Nephron (organoid): ENCODE measurements at regions not wholly inside any gene's neighbourhood (a gene's known extent, or its start where the extent isn't known, plus 50 kb on each side); places are given as distances from the start of the nearest gene placed in this dataset.

Experiments
- H3K27ac Mint-ChIP-seq, 3 experiments: 2 replicates each; pipeline ENCODE4 v1.8.0; 2020; ENCODE audit warnings: mixed read lengths in 3 of 3, mild to moderate bottlenecking in 2 of 3, moderate library complexity in 1 of 3
- H3K27me3 Mint-ChIP-seq: 2 replicates; pipeline ENCODE4 v1.8.0; 2021; ENCODE audit warnings: low read depth, mild to moderate bottlenecking, moderate library complexity, mixed read lengths
- H3K36me3 Mint-ChIP-seq: 2 replicates; pipeline ENCODE4 v1.8.0; 2020; ENCODE audit warnings: low read depth, mixed read lengths
- H3K4me1 Mint-ChIP-seq: 2 replicates; pipeline ENCODE4 v1.8.0; 2020; ENCODE audit warnings: mixed read lengths
- H3K4me3 Mint-ChIP-seq, 3 experiments: 2 replicates each; pipeline ENCODE4 v1.8.0; 2020; ENCODE audit warnings: mild to moderate bottlenecking in 3 of 3, mixed read lengths in 3 of 3, moderate library complexity in 2 of 3
- H3K9me3 Mint-ChIP-seq: 2 replicates; pipeline ENCODE4 v1.8.0; 2020; ENCODE audit warnings: mixed read lengths
- TF ChIP-seq, protein P1 (sequence below), 3 experiments: fragments of 200-600 bp; sonication (generic); IDR thresholded peaks; one replicate each; pipeline ENCODE4 v1.5.0; 2021; ENCODE audit warnings: antibody characterized with exemption in 3 of 3; ENCODE audit not compliant: unreplicated experiment in 3 of 3

DNA sequence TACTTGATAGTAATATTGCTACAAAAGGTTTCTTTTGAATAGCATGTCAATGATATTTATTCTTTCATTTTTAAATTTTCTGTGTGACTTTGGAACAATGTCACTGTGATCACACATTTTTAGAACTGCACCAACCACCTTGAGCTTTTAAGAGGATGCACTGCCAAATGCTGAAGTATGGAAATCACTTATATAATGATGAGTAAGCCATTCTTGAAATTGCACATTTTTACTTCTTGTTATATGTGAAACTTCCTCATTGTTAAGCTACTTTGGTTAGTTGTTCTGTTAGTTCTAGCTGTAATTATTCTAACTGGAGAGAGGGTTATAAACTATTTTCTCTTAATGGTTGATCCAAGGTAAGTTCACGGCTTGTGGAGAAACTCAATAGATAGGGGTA, 547.5 kb downstream of the ZIC1 start:
- TF ChIP-seq, protein P1, sequence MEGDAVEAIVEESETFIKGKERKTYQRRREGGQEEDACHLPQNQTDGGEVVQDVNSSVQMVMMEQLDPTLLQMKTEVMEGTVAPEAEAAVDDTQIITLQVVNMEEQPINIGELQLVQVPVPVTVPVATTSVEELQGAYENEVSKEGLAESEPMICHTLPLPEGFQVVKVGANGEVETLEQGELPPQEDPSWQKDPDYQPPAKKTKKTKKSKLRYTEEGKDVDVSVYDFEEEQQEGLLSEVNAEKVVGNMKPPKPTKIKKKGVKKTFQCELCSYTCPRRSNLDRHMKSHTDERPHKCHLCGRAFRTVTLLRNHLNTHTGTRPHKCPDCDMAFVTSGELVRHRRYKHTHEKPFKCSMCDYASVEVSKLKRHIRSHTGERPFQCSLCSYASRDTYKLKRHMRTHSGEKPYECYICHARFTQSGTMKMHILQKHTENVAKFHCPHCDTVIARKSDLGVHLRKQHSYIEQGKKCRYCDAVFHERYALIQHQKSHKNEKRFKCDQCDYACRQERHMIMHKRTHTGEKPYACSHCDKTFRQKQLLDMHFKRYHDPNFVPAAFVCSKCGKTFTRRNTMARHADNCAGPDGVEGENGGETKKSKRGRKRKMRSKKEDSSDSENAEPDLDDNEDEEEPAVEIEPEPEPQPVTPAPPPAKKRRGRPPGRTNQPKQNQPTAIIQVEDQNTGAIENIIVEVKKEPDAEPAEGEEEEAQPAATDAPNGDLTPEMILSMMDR (IDR thresholded peaks at IDR 0.05; ENCODE audit: unreplicated experiment in 3 of 3) = no peak
- H3K36me3 Mint-ChIP-seq = no peaks in the 10 kb centered on the region
- no peak overlapping the region for H3K27ac Mint-ChIP-seq
- no peaks in the 10 kb centered on the region for H3K27me3 Mint-ChIP-seq
- H3K9me3 Mint-ChIP-seq = peaks cover 5% of the 10 kb centered on the region
- no peaks in the 10 kb centered on the region for H3K4me1 Mint-ChIP-seq
- no peak overlapping the region for H3K4me3 Mint-ChIP-seq

DNA sequence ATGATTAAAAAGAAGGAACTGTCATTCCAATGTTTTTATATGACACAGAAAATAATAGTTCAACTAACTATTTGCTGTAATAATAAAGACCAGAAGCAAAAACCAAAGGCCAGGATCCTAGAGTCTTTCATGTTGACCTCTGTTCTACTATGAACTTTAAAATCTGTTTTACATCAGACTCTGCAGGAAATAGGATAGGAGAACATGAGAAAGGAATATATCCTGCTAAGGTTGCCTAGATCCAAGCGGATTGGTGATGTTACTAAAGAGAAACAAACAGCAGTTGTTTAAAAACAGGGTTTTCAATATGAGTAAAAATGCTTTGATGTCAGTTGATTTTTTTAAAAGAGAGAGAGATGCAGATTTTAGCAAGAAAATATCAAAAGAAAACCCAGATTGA, 549.6 kb downstream of the ZIC1 start:
- TF ChIP-seq, protein P1 (IDR thresholded peaks at IDR 0.05; ENCODE audit: unreplicated experiment in 3 of 3) = no peak
- no peaks in the 10 kb centered on the region for H3K36me3 Mint-ChIP-seq
- no peak overlapping the region for H3K27ac Mint-ChIP-seq
- H3K9me3 Mint-ChIP-seq = peaks cover 3% of the 10 kb centered on the region
- H3K4me3 Mint-ChIP-seq = no peak overlapping the region
- no peaks in the 10 kb centered on the region for H3K4me1 Mint-ChIP-seq
- no peaks in the 10 kb centered on the region for H3K27me3 Mint-ChIP-seq

DNA sequence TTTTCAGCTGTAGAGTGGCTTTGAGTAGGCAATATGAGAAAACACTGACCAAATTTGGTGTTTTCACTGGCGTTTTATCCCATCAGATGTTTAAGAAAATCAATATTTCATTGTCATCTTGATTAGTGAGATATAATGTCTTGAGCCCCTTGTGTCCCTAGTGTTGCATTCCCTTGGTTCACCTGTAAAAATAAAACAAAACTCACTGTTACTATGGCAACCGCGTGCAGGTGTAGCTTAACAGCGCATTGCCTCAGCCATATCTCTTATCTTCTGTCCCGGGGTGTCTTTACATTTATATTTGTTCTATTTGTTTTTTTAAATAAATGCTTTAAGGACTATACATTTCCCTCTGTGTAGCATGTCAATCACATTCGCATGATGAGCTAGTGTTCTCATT, 551.6 kb downstream of the ZIC1 start:
- Mint-ChIP-seq H3K27ac (no peak overlapping the region), H3K4me1 (no peaks in the 10 kb centered on the region), H3K9me3 (no peaks in the 10 kb centered on the region), H3K27me3 (no peaks in the 10 kb centered on the region), H3K36me3 (no peaks in the 10 kb centered on the region), H3K4me3 (no peak overlapping the region)
- TF ChIP-seq, protein P1 (IDR thresholded peaks at IDR 0.05; ENCODE audit: unreplicated experiment in 3 of 3) = no peak

DNA sequence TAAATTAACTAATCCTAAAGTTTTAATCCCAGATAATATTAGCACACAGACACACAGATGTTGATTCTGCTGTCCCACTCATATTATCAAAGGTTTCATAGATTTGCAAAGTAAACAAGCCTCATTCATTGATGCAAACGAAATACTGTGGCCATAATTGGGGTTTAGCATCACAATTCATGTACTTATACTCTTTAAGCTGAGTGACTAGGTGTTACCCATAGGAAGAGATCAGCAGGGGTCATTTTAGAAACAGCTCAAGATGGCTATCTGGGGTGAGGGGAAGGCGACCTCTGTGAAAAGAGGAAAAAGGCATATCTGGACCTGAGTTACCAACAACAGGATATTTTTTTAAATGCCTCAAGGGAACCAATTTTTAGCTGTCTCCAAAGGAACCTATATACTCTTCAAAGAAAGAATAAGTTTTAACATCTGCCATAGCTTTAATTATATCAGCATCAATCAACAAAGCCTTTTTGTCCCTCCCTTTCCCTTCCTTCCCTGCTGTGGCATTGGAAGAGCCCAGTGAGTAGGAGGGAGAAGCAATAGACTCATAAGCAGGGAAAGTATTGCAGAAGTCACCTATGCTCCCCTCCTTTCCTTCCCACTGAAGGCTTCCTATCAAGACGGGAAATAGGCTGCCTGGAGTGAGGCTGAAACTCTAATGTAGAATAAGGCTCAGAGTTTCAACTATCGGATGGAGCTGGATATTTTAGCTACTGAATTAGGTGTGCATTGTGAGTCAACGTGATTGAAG, 553.4 kb downstream of the ZIC1 start:
- no peak overlapping the region for H3K27ac Mint-ChIP-seq
- H3K4me1 Mint-ChIP-seq = no peaks in the 10 kb centered on the region
- no peaks in the 10 kb centered on the region for H3K9me3 Mint-ChIP-seq
- no peak overlapping the region for H3K4me3 Mint-ChIP-seq
- TF ChIP-seq, protein P1 (IDR thresholded peaks at IDR 0.05; ENCODE audit: unreplicated experiment in 3 of 3) = no peak
- H3K27me3 Mint-ChIP-seq = no peaks in the 10 kb centered on the region
- H3K36me3 Mint-ChIP-seq = no peaks in the 10 kb centered on the region

DNA sequence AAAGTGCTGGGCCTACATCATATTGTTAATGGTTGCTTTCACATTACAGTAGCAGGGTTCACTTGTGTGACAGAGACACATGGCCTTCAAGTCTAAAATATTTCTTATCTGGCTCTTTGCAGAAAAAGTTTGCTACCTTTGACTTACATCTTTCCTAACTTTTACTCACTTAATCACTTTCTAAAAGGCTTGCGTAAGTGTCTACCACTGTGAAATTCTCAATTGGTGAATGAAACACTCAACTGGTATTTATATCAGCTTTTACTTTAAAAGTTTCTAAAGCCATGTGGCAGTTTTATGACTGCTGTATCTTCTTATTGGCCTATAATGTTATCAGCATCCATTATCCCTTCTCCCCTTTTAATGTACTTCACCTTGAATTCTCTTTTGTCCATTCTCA, 554.5 kb downstream of the ZIC1 start:
- Mint-ChIP-seq H3K4me3 (no peak overlapping the region), H3K4me1 (no peaks in the 10 kb centered on the region), H3K27me3 (no peaks in the 10 kb centered on the region), H3K9me3 (no peaks in the 10 kb centered on the region), H3K36me3 (no peaks in the 10 kb centered on the region), H3K27ac (no peak overlapping the region)
- TF ChIP-seq, protein P1 (IDR thresholded peaks at IDR 0.05; ENCODE audit: unreplicated experiment in 3 of 3) = no peak

DNA sequence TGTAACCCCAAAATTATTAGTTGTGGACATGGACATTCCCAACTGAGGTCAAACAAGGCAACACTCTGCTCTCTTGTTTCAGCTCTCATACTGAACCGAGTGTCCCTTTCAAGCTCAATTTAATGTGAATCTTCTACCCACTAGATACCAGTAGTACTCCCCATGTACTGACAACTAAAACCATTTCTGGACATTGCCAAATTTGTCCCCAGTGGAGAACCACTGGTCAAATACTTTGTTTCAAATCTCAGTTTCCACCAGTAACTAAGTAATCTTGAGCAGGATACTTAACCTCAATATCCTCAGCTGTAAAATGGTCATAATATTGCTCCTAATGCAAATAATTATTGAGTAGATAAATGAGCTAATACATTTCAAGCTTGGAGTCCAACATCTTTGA, 566.0 kb downstream of the ZIC1 start:
- Mint-ChIP-seq H3K4me1 (no peaks in the 10 kb centered on the region), H3K36me3 (no peaks in the 10 kb centered on the region), H3K27ac (no peak overlapping the region), H3K4me3 (no peak overlapping the region), H3K27me3 (no peaks in the 10 kb centered on the region), H3K9me3 (no peaks in the 10 kb centered on the region)
- TF ChIP-seq, protein P1 (IDR thresholded peaks at IDR 0.05; ENCODE audit: unreplicated experiment in 3 of 3) = no peak
